Vagina (tissue), 2 donors: ENCODE measurements at regions not wholly inside any gene's neighbourhood (a gene's known extent, or its start where the extent isn't known, plus 50 kb on each side); places are given as distances from the start of the nearest gene placed in this dataset.

Experiments
- DNase-seq, 2 donors: peaks; one replicate each; pipeline ENCODE4 v3.0.0-alpha.2; 2017; ENCODE audit errors: extremely low spot score in 2 of 2
- H3K27ac ChIP-seq: fragments of 200-600 bp; sonication (generic); one replicate; pipeline ENCODE4 v1.5.1; 2019
- H3K27me3 ChIP-seq: fragments of 200-600 bp; sonication (generic); one replicate; pipeline ENCODE4 v1.5.1; 2019
- H3K36me3 ChIP-seq, 2 donors: fragments of 200-600 bp; sonication (generic); one replicate each; pipeline ENCODE4 v1.5.1; 2017 to 2019
- H3K4me1 ChIP-seq: fragments of 200-600 bp; sonication (generic); one replicate; pipeline ENCODE4 v1.5.1; 2019
- H3K4me3 ChIP-seq, 2 donors: fragments of 200-600 bp; sonication (generic); 1 replicate in 1 of 2; 2 replicates in 1 of 2; pipeline ENCODE4 v1.5.1; 2016 to 2019
- H3K9me3 ChIP-seq: fragments of 200-600 bp; sonication (generic); one replicate; pipeline ENCODE4 v1.5.1; 2019
- CTCF ChIP-seq, 3 experiments: fragments of 450-650 bp in 2 of 3; fragments of 200-600 bp in 1 of 3; sonication (generic) in 1 of 3; IDR thresholded peaks; one replicate each; pipeline ENCODE4 v1.5.1; 2017 to 2019; ENCODE audit warnings: antibody characterized with exemption in 3 of 3, mild to moderate bottlenecking in 2 of 3, moderate library complexity in 2 of 3
- POLR2A ChIP-seq, 2 donors: fragments of 450-650 bp; IDR thresholded peaks; one replicate each; pipeline ENCODE4 v1.6.1; 2017; ENCODE audit warnings: antibody characterized with exemption in 2 of 2, mild to moderate bottlenecking in 2 of 2, moderate library complexity in 2 of 2
- POLR2AphosphoS5 ChIP-seq, 2 donors: sonication (generic); formaldehyde crosslinking; IDR thresholded peaks; one replicate each; pipeline ENCODE4 v1.9.0; 2017; ENCODE audit warnings: antibody characterized with exemption in 2 of 2, mild to moderate bottlenecking in 2 of 2, low read depth in 1 of 2; ENCODE audit not compliant: insufficient read depth in 1 of 2
- intact Hi-C: fragments of 100-400 bp; cut with DNase I; formaldehyde crosslinking; loops from one replicate; pipeline ENCODE4 v1.15.1; 2023

- intact Hi-C loops: no loop called here
- Histone ChIP-seq H3K27me3 (no peaks in the 10 kb centered on the region), H3K27ac (no peak overlapping the region), H3K9me3 (no peaks in the 10 kb centered on the region), H3K4me3 (no peak overlapping the region), H3K4me1 (no peaks in the 10 kb centered on the region), H3K36me3 (no peaks in the 10 kb centered on the region)
- DNase-seq: no peak
- no peak for TF ChIP-seq CTCF (IDR thresholded peaks at IDR 0.05)
- no peak for TF ChIP-seq POLR2AphosphoS5 (IDR thresholded peaks at IDR 0.05; ENCODE audit: insufficient read depth in 1 of 2, low read depth in 1 of 2)
- no peak for TF ChIP-seq POLR2A (IDR thresholded peaks at IDR 0.05)
Measured at GRCh38 chr10:24034571-24034970, 174.4 kb upstream of the KIAA1217 start.

GRCh38 chr10:24035761-24036160 is 173.2 kb upstream of the KIAA1217 start:
- intact Hi-C loops: no loop called here
- no peak overlapping the region for H3K27ac ChIP-seq
- H3K4me3 ChIP-seq: no peak overlapping the region
- DNase-seq: no peak
- no peaks in the 10 kb centered on the region for H3K9me3 ChIP-seq
- TF ChIP-seq POLR2AphosphoS5 (IDR thresholded peaks at IDR 0.05; ENCODE audit: insufficient read depth in 1 of 2, low read depth in 1 of 2) (no peak), POLR2A (IDR thresholded peaks at IDR 0.05) (no peak), CTCF (IDR thresholded peaks at IDR 0.05) (no peak)
- H3K27me3 ChIP-seq: no peaks in the 10 kb centered on the region
- H3K4me1 ChIP-seq: no peaks in the 10 kb centered on the region
- no peaks in the 10 kb centered on the region for H3K36me3 ChIP-seq

GRCh38 chr10:24039315-24039714 is 169.6 kb upstream of the KIAA1217 start:
- no peaks in the 10 kb centered on the region for H3K27me3 ChIP-seq
- no peaks in the 10 kb centered on the region for H3K36me3 ChIP-seq
- no peaks in the 10 kb centered on the region for H3K9me3 ChIP-seq
- intact Hi-C loops: no loop called here
- H3K27ac ChIP-seq: no peak overlapping the region
- H3K4me3 ChIP-seq: no peak overlapping the region
- TF ChIP-seq POLR2A (IDR thresholded peaks at IDR 0.05): no peak
- no peak for TF ChIP-seq CTCF (IDR thresholded peaks at IDR 0.05)
- TF ChIP-seq POLR2AphosphoS5 (IDR thresholded peaks at IDR 0.05; ENCODE audit: insufficient read depth in 1 of 2, low read depth in 1 of 2): no peak
- no peaks in the 10 kb centered on the region for H3K4me1 ChIP-seq
- no peak for DNase-seq

- H3K4me1 ChIP-seq: no peaks in the 10 kb centered on the region
- TF ChIP-seq POLR2AphosphoS5 (IDR thresholded peaks at IDR 0.05; ENCODE audit: insufficient read depth in 1 of 2, low read depth in 1 of 2): no peak
- TF ChIP-seq CTCF (IDR thresholded peaks at IDR 0.05): no peak
Measured at GRCh38 chr10:24039897-24040296, 169.0 kb upstream of the KIAA1217 start.

GRCh38 chr10:24041034-24041433 is 167.9 kb upstream of the KIAA1217 start:
- no peaks in the 10 kb centered on the region for H3K27me3 ChIP-seq
- intact Hi-C loops: no loop called here
- no peak for DNase-seq
- H3K27ac ChIP-seq: no peak overlapping the region
- H3K4me3 ChIP-seq: no peak overlapping the region
- no peaks in the 10 kb centered on the region for H3K4me1 ChIP-seq
- H3K36me3 ChIP-seq: no peaks in the 10 kb centered on the region
- TF ChIP-seq POLR2A (IDR thresholded peaks at IDR 0.05): no peak
- TF ChIP-seq CTCF (IDR thresholded peaks at IDR 0.05): no peak
- no peak for TF ChIP-seq POLR2AphosphoS5 (IDR thresholded peaks at IDR 0.05; ENCODE audit: insufficient read depth in 1 of 2, low read depth in 1 of 2)
- no peaks in the 10 kb centered on the region for H3K9me3 ChIP-seq

More at GRCh38 chr10:24039897-24040296, 169.0 kb upstream of the KIAA1217 start:
- Histone ChIP-seq H3K36me3 (no peaks in the 10 kb centered on the region), H3K27ac (no peak overlapping the region), H3K9me3 (no peaks in the 10 kb centered on the region), H3K27me3 (no peaks in the 10 kb centered on the region), H3K4me3 (no peak overlapping the region)
- intact Hi-C loops: no loop called here
- no peak for DNase-seq
